HL-60 (cell line): ENCODE measurements at regions not wholly inside any gene's neighbourhood (a gene's known extent, or its start where the extent isn't known, plus 50 kb on each side); places are given as distances from the start of the nearest gene placed in this dataset.

Experiments used
- DNase-seq, 2 experiments: peaks; one replicate each; pipeline ENCODE4 v3.0.0-alpha.2; 2010 to 2020; ENCODE audit warnings: low read depth in 1 of 2, low spot score in 1 of 2
- H3K27ac ChIP-seq: fragments of 250-450 bp; sonication (Bioruptor Pico); replicated peaks from 2 replicates; pipeline ENCODE4 v1.5.1; 2020; ENCODE audit warnings: mild to moderate bottlenecking, moderate library complexity
- H3K27me3 ChIP-seq: fragments of 250-450 bp; sonication (Bioruptor Pico); 2 replicates; pipeline ENCODE4 v1.5.1; 2021; ENCODE audit warnings: mild to moderate bottlenecking, moderate library complexity; ENCODE audit not compliant: insufficient read depth, poor library complexity, severe bottlenecking
- H3K4me3 ChIP-seq: replicated peaks from 2 replicates; pipeline ENCODE4 v1.5.1; 2011; ENCODE audit warnings: mild to moderate bottlenecking, control low read depth, low read length; ENCODE audit not compliant: insufficient read depth
- CTCF ChIP-seq: IDR thresholded peaks from one replicate; pipeline ENCODE4 v1.5.1; 2011; ENCODE audit warnings: low read length, control low read depth, inconsistent platforms; ENCODE audit not compliant: insufficient read depth
- GABPA ChIP-seq: IDR thresholded peaks from 2 replicates; pipeline ENCODE4 v1.6.1; 2012; ENCODE audit warnings: low read depth
- POLR2AphosphoS5 ChIP-seq: IDR thresholded peaks from 2 replicates; pipeline ENCODE4 v1.6.1; 2012; ENCODE audit warnings: low read depth
- REST ChIP-seq: IDR thresholded peaks from 2 replicates; pipeline ENCODE4 v1.6.1; 2012; ENCODE audit warnings: low read depth; ENCODE audit not compliant: insufficient replicate concordance
- SPI1 ChIP-seq: IDR thresholded peaks from 2 replicates; pipeline ENCODE4 v1.6.1; 2012; ENCODE audit warnings: low read depth, mild to moderate bottlenecking, borderline replicate concordance

- DNase-seq: no peak
- no peak overlapping the region for H3K27ac ChIP-seq
- TF ChIP-seq CTCF (no peak), POLR2AphosphoS5 (no peak), SPI1 (no peak), GABPA (no peak), REST (no peak)
- H3K27me3 ChIP-seq: no peaks in the 10 kb centered on the region
- no peak overlapping the region for H3K4me3 ChIP-seq
Measured at GRCh38 chr2:163370169-163370886, 365.5 kb downstream of the FIGN start.

GRCh38 chr2:163369111-163369510, 366.7 kb downstream of the FIGN start:
- Histone ChIP-seq H3K27ac (no peak overlapping the region), H3K4me3 (no peak overlapping the region), H3K27me3 (no peaks in the 10 kb centered on the region)
- no peak for DNase-seq
- no peak for TF ChIP-seq GABPA
- TF ChIP-seq REST: no peak
- no peak for TF ChIP-seq SPI1

GRCh38 chr2:163368655-163369054, 367.2 kb downstream of the FIGN start:
- H3K27me3 ChIP-seq: no peaks in the 10 kb centered on the region
- DNase-seq: no peak
- H3K27ac ChIP-seq: no peak overlapping the region
- TF ChIP-seq POLR2AphosphoS5: no peak
- no peak overlapping the region for H3K4me3 ChIP-seq

- TF ChIP-seq CTCF: no peak
- TF ChIP-seq POLR2AphosphoS5: no peak
- no peak for TF ChIP-seq SPI1
- no peak for TF ChIP-seq GABPA
- no peak for TF ChIP-seq REST
- Histone ChIP-seq H3K4me3 (no peak overlapping the region), H3K27me3 (no peaks in the 10 kb centered on the region), H3K27ac (no peak overlapping the region)
- no peak for DNase-seq
Measured at GRCh38 chr2:163367825-163368582, 367.8 kb downstream of the FIGN start.
